ENCODE measurements at regions not wholly inside any gene's neighbourhood (a gene's known extent, or its start where the extent isn't known, plus 50 kb on each side); places are given as distances from the start of the nearest gene placed in this dataset.
"Not testable (repeated sequence)": the region's sequence is repeated elsewhere in the genome, so short reads cannot be mapped to it uniquely, and the experiment has no call there.

GRCh38 chr11:22444076-22444475 is 105.9 kb downstream of the SLC17A6 start:
- DNase-seq, result no peak
- TF ChIP-seq, protein P1, sequence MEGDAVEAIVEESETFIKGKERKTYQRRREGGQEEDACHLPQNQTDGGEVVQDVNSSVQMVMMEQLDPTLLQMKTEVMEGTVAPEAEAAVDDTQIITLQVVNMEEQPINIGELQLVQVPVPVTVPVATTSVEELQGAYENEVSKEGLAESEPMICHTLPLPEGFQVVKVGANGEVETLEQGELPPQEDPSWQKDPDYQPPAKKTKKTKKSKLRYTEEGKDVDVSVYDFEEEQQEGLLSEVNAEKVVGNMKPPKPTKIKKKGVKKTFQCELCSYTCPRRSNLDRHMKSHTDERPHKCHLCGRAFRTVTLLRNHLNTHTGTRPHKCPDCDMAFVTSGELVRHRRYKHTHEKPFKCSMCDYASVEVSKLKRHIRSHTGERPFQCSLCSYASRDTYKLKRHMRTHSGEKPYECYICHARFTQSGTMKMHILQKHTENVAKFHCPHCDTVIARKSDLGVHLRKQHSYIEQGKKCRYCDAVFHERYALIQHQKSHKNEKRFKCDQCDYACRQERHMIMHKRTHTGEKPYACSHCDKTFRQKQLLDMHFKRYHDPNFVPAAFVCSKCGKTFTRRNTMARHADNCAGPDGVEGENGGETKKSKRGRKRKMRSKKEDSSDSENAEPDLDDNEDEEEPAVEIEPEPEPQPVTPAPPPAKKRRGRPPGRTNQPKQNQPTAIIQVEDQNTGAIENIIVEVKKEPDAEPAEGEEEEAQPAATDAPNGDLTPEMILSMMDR (IDR thresholded peaks at IDR 0.05; ENCODE audit: borderline replicate concordance, extremely low read depth, insufficient read depth), result no peak
- intact Hi-C loops (cut with DNase I), result no loop called here
- no peaks in the 10 kb centered on the region for H3K4me1 ChIP-seq (ENCODE audit: control insufficient read depth in 2 of 3, insufficient read depth in 2 of 3, low read depth in 1 of 3, low read length in 3 of 3)
- H3K4me3 ChIP-seq (ENCODE audit: low read length in 3 of 3), result no peak overlapping the region
- no peak for FAIRE-seq
- H3K9me3 ChIP-seq (ENCODE audit: control insufficient read depth in 2 of 3, insufficient read depth in 1 of 3, low read length in 3 of 3), result no peaks in the 10 kb centered on the region
- H3K27me3 ChIP-seq (ENCODE audit: control insufficient read depth, insufficient read depth, low read length), result no peaks in the 10 kb centered on the region
- H3K27ac ChIP-seq (ENCODE audit: low read depth in 2 of 2, low read length in 2 of 2), result no peak overlapping the region
- no peak overlapping the region for H3K9ac ChIP-seq (ENCODE audit: low read length in 3 of 3)
- no peaks in the 10 kb centered on the region for H3K36me3 ChIP-seq (ENCODE audit: control insufficient read depth in 2 of 3, insufficient read depth in 3 of 3, low read length in 3 of 3)

DNA sequence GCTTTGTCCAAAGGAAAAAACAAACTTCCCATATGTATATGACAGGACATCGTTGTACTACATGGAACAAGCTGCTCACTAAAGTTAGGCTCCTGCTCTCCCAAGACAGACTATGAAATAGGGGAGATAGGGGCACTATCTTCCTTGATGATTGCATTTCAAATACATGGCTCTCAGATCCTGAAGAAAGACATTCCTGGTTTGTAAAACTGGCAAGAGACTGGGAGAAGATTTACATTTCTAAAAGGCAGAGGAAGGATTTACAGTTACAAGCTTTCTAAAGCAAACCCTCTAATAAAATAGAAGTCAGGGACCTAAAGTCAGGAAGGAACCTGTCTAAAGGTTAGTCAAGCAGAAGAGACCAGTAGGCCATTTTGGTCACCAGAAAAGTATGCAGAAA is 103.7 kb downstream of the SLC17A6 start:
- H3K9me3 ChIP-seq (ENCODE audit: control insufficient read depth in 2 of 3, insufficient read depth in 1 of 3, low read length in 3 of 3), result no peaks in the 10 kb centered on the region
- TF ChIP-seq, protein P1 (IDR thresholded peaks at IDR 0.05; ENCODE audit: borderline replicate concordance, extremely low read depth, insufficient read depth), result no peak
- H3K27me3 ChIP-seq (ENCODE audit: control insufficient read depth, insufficient read depth, low read length), result no peaks in the 10 kb centered on the region
- no peak overlapping the region for H3K9ac ChIP-seq (ENCODE audit: low read length in 3 of 3)
- intact Hi-C loops (cut with DNase I), result no loop called here
- H3K27ac ChIP-seq (ENCODE audit: low read depth in 2 of 2, low read length in 2 of 2), result no peak overlapping the region
- H3K4me1 ChIP-seq (ENCODE audit: control insufficient read depth in 2 of 3, insufficient read depth in 2 of 3, low read depth in 1 of 3, low read length in 3 of 3), result no peaks in the 10 kb centered on the region
- DNase-seq (no peak), FAIRE-seq (no peak)
- no peaks in the 10 kb centered on the region for H3K36me3 ChIP-seq (ENCODE audit: control insufficient read depth in 2 of 3, insufficient read depth in 3 of 3, low read length in 3 of 3)
- H3K4me3 ChIP-seq (ENCODE audit: low read length in 3 of 3), result no peak overlapping the region

- not testable (repeated sequence) for DNase-seq; H3K27me3 ChIP-seq (ENCODE audit: control insufficient read depth, insufficient read depth, low read length); H3K4me3 ChIP-seq (ENCODE audit: low read length in 3 of 3); H3K4me1 ChIP-seq (ENCODE audit: control insufficient read depth in 2 of 3, insufficient read depth in 2 of 3, low read depth in 1 of 3, low read length in 3 of 3); FAIRE-seq; H3K36me3 ChIP-seq (ENCODE audit: control insufficient read depth in 2 of 3, insufficient read depth in 3 of 3, low read length in 3 of 3); H3K9me3 ChIP-seq (ENCODE audit: control insufficient read depth in 2 of 3, insufficient read depth in 1 of 3, low read length in 3 of 3); H3K27ac ChIP-seq (ENCODE audit: low read depth in 2 of 2, low read length in 2 of 2); H3K9ac ChIP-seq (ENCODE audit: low read length in 3 of 3)
- intact Hi-C loops (cut with DNase I), result loop anchor here (10.0 kb wide), 1 partner anchor 61 kb away; no protein-coding TSS in a partner anchor
Observed at GRCh38 chr11:22435582-22435981, 97.4 kb downstream of the SLC17A6 start.

DNA sequence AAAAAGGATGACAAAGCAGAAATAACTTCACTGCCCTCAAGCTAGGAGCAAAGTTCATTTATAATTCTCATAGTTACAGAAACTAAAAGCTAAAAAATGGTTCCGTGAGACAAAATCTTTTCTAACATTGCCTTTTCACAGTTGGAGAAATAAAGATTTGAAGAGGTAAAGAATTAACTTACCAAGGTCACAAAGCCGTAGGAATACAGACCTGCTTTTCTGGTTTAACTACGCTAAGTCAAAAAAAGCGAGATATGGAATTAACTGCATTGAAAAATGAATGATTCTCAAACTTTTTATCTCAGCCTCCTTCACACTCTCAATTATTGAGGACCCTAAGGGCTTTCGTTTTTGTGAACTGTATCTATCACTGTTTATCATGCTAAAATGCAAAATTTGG is 95.3 kb downstream of the SLC17A6 start:
- H3K27ac ChIP-seq (ENCODE audit: low read depth in 2 of 2, low read length in 2 of 2), result no peak overlapping the region
- H3K4me1 ChIP-seq (ENCODE audit: control insufficient read depth in 2 of 3, insufficient read depth in 2 of 3, low read depth in 1 of 3, low read length in 3 of 3), result peaks cover 0 to 4% (median 3%) of the 10 kb centered on the region in 3 donors
- FAIRE-seq (no peak), DNase-seq (peak in 2 of 5 donors; percentile 7 to 10)
- no peak overlapping the region for H3K9ac ChIP-seq (ENCODE audit: low read length in 3 of 3)
- H3K27me3 ChIP-seq (ENCODE audit: control insufficient read depth, insufficient read depth, low read length), result no peaks in the 10 kb centered on the region
- H3K36me3 ChIP-seq (ENCODE audit: control insufficient read depth in 2 of 3, insufficient read depth in 3 of 3, low read length in 3 of 3), result no peaks in the 10 kb centered on the region
- intact Hi-C loops (cut with DNase I), result loop anchor here (10.0 kb wide), 1 partner anchor 59 kb away; no protein-coding TSS in a partner anchor
- TF ChIP-seq, protein P1 (IDR thresholded peaks at IDR 0.05; ENCODE audit: borderline replicate concordance, extremely low read depth, insufficient read depth), result no peak
- H3K4me3 ChIP-seq (ENCODE audit: low read length in 3 of 3), result no peak overlapping the region
- H3K9me3 ChIP-seq (ENCODE audit: control insufficient read depth in 2 of 3, insufficient read depth in 1 of 3, low read length in 3 of 3), result no peaks in the 10 kb centered on the region

Measured in kidney (tissue), 13 donors.